ENCODE measurements at regions not wholly inside any gene's neighbourhood (a gene's known extent, or its start where the extent isn't known, plus 50 kb on each side); places are given as distances from the start of the nearest gene placed in this dataset.
"Not testable (repeated sequence)": the region's sequence is repeated elsewhere in the genome, so short reads cannot be mapped to it uniquely, and the experiment has no call there.

DNA sequence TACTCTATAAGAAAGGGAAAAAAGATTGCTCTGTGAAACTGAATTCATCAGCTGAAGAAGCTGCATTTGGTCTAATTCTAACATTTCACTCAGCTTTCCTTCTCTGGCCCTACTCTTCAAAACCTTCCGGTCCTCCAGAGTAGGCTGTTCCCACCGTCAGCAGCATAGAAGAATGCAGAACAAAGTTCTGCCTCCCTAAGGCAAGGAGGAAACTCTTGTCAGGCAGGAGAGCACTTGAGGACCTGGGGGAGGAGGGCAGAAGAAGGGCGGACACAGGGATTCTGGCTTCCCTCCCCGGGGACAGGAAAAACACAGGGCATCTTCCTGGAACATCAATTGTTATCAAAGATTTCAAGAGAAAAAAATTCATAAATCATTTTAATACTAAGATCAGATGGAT, 69.2 kb upstream of the SHB start:
- H3K4me1 Mint-ChIP-seq, result no peaks in the 10 kb centered on the region
- H3K9me3 Mint-ChIP-seq, result no peaks in the 10 kb centered on the region
- peaks cover 64% of the 10 kb centered on the region for H3K27me3 Mint-ChIP-seq
- no peak overlapping the region for H3K27ac Mint-ChIP-seq
- DNase-seq, result no peak
- H3K36me3 Mint-ChIP-seq, result no peaks in the 10 kb centered on the region
- CTCF ChIA-PET, result no interaction called here
- H3K4me3 Mint-ChIP-seq, result no peak overlapping the region

DNA sequence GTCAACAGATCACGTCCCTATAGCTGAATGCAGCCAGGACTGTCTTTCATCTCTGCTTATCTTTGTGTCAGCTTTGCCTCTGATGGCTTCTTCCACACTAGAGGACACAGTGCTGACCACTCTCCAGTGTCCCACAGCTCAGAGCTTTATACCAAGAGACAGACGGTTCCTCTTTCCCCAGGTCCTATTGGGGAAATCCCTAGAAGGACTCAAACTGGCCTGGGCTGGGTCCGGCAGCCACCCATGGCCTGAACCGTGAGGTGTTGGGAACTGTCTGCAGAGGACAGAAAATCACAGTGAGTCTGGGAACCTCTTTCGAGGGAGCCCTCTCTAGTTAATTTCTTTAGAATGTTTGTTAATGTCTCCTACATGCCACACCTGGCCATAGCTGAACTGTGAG, 68.3 kb upstream of the SHB start:
- Mint-ChIP-seq H3K27me3 (peaks cover 60% of the 10 kb centered on the region), H3K36me3 (no peaks in the 10 kb centered on the region), H3K9me3 (no peaks in the 10 kb centered on the region), H3K4me1 (no peaks in the 10 kb centered on the region), H3K27ac (no peak overlapping the region), H3K4me3 (no peak overlapping the region)
- no peak for DNase-seq
- CTCF ChIA-PET, result no interaction called here

DNA sequence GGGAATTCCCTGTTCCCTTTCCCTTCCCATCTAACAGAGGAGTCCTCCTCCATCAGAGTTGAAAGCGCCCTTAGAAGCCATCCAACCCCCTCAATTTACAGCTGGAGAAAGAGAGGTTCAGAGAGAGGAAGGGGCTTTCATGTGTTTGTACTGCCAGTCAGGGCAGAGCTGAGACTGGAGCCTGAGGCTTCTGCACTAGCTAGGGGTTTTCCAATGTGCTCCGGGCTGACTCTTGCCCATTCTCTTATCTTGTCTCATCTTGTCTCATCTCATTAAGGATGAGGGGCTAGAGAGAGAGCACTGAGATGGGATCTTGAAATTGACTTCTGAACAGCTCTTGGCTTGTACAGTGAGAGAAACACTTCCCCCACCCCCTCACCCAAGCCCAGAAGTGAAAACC, 67.4 kb upstream of the SHB start:
- no peak for DNase-seq
- H3K36me3 Mint-ChIP-seq, result no peaks in the 10 kb centered on the region
- H3K9me3 Mint-ChIP-seq, result no peaks in the 10 kb centered on the region
- H3K4me3 Mint-ChIP-seq, result no peak overlapping the region
- no peaks in the 10 kb centered on the region for H3K4me1 Mint-ChIP-seq
- no peak overlapping the region for H3K27ac Mint-ChIP-seq
- CTCF ChIA-PET, result no interaction called here
- peaks cover 51% of the 10 kb centered on the region for H3K27me3 Mint-ChIP-seq

DNA sequence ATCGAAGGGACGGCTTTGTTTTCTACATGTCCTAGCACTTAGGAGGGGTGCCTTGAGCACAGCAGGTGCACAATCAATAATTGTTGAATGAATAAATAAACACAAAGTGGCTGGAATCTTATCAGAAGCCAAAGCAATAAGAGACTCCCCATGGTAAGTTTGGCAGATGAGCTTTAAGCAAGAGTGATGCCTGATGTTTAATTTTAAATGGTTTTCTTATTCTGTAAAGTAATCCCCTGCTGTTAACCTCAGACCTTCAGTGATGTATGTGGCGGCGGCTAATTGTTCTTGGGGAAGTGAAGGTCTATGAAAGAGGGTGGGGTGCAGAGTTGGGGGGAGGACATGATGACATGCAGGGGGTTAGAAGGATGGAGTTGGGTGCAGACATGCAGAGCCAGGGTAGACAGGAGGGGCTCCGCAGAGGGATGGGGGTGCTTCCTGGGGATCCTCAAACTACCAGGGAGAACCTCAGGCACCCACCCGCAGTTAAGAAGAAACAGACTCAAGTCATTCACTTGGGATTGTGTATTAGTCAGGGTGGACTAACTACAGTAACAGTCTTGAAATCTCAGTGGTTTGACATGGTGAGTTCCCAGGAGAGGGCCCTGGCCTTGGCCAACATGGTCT, 65.7 kb upstream of the SHB start:
- no peak for DNase-seq
- no peaks in the 10 kb centered on the region for H3K36me3 Mint-ChIP-seq
- no peak overlapping the region for H3K4me3 Mint-ChIP-seq
- no peaks in the 10 kb centered on the region for H3K9me3 Mint-ChIP-seq
- H3K4me1 Mint-ChIP-seq, result no peaks in the 10 kb centered on the region
- CTCF ChIA-PET, result interaction anchor here (0.9 kb wide), 1 partner anchor 221 kb away, joined by 6 read pairs; no protein-coding TSS in a partner anchor
- H3K27ac Mint-ChIP-seq, result no peak overlapping the region
- H3K27me3 Mint-ChIP-seq, result peaks cover 36% of the 10 kb centered on the region

DNA sequence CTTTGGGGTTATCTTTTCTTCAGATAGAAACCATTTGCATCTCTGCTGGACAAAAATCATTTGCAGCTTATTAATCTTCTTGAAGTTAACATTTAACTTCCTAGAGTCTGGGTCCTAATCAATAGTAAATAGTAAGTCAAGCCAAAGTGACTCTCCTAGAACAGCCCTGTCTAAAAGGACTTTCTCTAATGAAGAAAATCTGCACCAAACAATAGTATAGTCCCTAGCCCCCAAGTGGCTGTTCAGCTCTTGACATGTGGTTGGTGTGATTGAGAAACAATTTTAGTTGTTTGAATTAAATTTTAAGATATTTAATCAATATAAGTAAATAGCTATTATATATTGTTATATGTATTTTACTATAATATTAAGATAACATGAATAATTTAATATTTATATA, 64.6 kb upstream of the SHB start:
- no peak for DNase-seq
- Mint-ChIP-seq H3K9me3 (no peaks in the 10 kb centered on the region), H3K27ac (no peak overlapping the region), H3K27me3 (peaks cover 27% of the 10 kb centered on the region), H3K4me1 (no peaks in the 10 kb centered on the region), H3K36me3 (no peaks in the 10 kb centered on the region), H3K4me3 (no peak overlapping the region)
- CTCF ChIA-PET, result interaction anchor here (0.9 kb wide), 1 partner anchor 220 kb away, joined by 6 read pairs; no protein-coding TSS in a partner anchor

DNA sequence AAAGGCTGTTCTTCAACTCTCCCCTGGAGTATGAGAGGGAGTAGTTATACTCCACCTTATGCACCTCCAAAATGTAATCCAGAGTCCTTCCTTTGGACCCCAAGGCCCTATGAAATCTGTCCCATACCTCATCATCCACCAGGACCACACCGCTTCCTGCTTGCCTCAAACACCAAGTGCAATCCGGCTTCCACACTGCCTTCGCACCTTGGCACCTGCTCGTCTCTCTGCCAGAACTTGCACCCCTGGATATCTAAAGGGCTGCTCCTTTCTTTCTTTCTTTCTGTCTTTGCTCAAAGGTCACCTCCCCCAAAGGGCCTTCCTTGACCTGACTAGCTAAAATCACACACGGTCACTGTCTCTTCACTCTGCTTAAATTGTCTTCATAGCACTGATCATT, 63.9 kb upstream of the SHB start:
- Mint-ChIP-seq H3K27ac (no peak overlapping the region), H3K4me3 (no peak overlapping the region), H3K36me3 (no peaks in the 10 kb centered on the region), H3K4me1 (no peaks in the 10 kb centered on the region), H3K27me3 (peaks cover 25% of the 10 kb centered on the region), H3K9me3 (no peaks in the 10 kb centered on the region)
- CTCF ChIA-PET, result no interaction called here
- no peak for DNase-seq

DNA sequence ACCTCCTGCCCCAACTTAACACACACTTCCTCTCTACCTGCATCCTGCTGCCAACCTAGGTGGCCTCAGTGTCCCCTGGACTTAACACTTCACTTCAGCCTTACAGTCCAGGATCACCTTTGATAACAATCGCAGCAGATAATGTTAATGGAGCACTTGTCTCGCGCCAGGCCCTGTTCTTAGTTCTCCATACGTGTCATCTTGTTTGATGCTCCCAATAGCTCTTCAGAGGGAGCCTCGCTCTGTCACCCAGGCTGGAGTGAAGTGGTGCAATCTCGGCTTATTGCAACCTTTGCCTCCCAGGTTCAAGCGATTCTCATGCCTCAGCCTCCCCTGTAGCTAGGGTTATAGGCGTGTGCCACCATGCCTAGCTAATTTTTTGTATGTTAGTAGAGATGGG, 62.7 kb upstream of the SHB start:
- Mint-ChIP-seq H3K4me1 (no peaks in the 10 kb centered on the region), H3K4me3 (no peak overlapping the region), H3K27ac (no peak overlapping the region), H3K36me3 (no peaks in the 10 kb centered on the region), H3K27me3 (peaks cover 21% of the 10 kb centered on the region), H3K9me3 (no peaks in the 10 kb centered on the region)
- CTCF ChIA-PET, result interaction anchor here (1.1 kb wide), 1 partner anchor 9 kb away, joined by 3 read pairs; no protein-coding TSS in a partner anchor
- no peak for DNase-seq

DNA sequence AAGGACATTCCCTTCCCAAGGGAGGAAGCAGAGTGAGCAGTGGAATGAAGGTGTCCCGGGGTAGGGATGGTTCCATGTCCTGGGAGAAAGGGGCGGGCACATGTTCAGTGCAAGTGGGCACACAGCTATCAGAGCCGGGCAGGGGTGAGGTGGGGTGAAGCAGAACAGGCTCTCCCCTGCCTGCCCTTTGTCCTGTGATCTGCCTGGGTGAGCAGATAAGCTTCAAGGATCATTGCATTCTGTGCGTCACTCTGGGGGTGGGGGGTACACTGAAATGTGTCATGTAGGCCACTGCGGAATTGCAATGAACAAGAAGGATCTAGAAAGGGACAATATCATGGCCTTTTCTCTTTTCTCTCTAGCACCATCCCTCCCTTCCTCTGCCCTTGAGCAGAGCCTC, 61.7 kb upstream of the SHB start:
- CTCF ChIA-PET, result interaction anchor here (1.1 kb wide), 1 partner anchor 10 kb away, joined by 3 read pairs; no protein-coding TSS in a partner anchor
- DNase-seq, result no peak
- H3K4me3 Mint-ChIP-seq, result no peak overlapping the region
- H3K27ac Mint-ChIP-seq, result no peak overlapping the region
- H3K9me3 Mint-ChIP-seq, result no peaks in the 10 kb centered on the region
- peaks cover 16% of the 10 kb centered on the region for H3K27me3 Mint-ChIP-seq
- H3K36me3 Mint-ChIP-seq, result no peaks in the 10 kb centered on the region
- no peaks in the 10 kb centered on the region for H3K4me1 Mint-ChIP-seq

DNA sequence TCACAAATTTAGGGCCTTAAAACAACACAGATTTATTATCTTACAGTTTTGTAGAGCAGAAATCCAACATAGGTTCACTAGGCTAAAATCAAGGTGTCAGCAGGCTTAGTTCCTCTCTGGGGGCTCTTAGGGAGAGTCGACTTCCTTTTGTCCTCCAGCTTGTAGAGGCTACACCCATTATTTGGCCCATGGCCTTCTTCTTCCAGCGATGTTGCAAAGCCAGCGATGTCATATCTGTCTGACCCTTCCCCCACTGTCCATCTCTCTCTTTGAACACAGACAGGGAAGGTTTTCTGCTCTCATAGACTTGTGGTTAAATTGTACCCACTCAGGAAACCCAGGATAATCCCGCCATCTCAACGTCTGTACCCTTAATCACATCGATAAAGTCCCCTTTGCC, 60.3 kb upstream of the SHB start:
- Mint-ChIP-seq H3K4me1 (no peaks in the 10 kb centered on the region), H3K27ac (no peak overlapping the region), H3K4me3 (no peak overlapping the region), H3K27me3 (peaks cover 18% of the 10 kb centered on the region), H3K9me3 (no peaks in the 10 kb centered on the region), H3K36me3 (no peaks in the 10 kb centered on the region)
- CTCF ChIA-PET, result no interaction called here
- DNase-seq, result no peak

DNA sequence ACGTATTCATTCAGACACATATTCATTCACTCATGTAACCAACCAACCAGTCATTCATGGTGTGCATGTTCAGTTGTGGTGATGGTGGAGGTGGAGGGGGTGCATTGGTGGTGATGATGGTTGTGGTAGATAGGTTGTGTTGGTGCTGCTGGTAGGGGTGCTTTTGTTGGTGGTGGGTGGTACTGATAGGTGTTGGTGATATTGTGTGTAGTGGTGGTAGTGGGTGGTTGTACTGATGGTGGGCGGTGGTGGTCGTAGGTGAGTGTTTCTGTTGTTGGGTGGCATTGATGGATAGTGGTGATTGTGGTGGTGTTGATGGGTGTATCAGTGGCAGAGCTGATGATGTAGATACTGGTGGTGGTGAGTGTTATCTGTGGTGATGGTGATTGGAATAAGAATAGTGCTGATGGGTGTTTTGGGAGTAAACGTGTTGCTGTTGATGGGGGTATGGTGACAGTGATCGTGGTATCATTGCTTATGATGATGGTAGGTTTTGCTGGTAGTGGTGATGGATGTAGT, 59.8 kb upstream of the SHB start:
- H3K4me3 Mint-ChIP-seq, result no peak overlapping the region
- H3K4me1 Mint-ChIP-seq, result no peaks in the 10 kb centered on the region
- peaks cover 20% of the 10 kb centered on the region for H3K27me3 Mint-ChIP-seq
- no peak overlapping the region for H3K27ac Mint-ChIP-seq
- CTCF ChIA-PET, result interaction anchor here (1.1 kb wide), 1 partner anchor 41 kb away, joined by 3 read pairs; no protein-coding TSS in a partner anchor
- H3K9me3 Mint-ChIP-seq, result no peaks in the 10 kb centered on the region
- DNase-seq, result no peak
- H3K36me3 Mint-ChIP-seq, result no peaks in the 10 kb centered on the region

DNA sequence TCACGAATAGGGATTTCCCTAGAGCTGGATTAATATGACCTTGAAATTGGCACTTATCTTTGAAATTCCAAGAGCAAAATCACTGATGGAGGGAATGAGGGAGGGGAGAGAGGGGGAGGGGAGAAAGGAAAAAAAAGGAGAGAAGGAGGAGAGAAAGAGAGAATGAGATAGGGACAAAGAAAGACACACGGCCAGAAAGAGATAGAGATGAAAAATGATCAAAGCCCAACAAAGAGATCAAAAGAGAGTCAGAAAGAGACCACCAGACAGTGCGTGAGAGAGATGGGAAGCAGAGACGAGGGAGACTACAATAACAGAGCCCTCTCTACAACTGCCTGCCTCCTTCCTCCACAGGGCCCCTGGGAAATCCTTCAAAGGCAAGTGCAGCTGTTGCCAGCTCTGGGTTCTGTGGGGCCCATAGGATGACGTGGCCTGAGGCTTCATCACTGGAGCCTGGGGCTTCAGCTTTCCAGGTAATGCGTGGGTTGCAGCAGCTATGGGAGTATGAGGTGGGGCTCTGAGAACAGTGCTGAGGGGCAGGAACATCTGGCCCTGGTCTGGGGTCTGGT, 58.3 kb upstream of the SHB start:
- Mint-ChIP-seq H3K27me3 (peaks cover 20% of the 10 kb centered on the region), H3K36me3 (no peaks in the 10 kb centered on the region), H3K4me1 (no peaks in the 10 kb centered on the region), H3K27ac (no peak overlapping the region), H3K9me3 (no peaks in the 10 kb centered on the region), H3K4me3 (no peak overlapping the region)
- DNase-seq, result no peak
- CTCF ChIA-PET, result interaction anchor here (1.1 kb wide), 1 partner anchor 39 kb away, joined by 3 read pairs; no protein-coding TSS in a partner anchor

DNA sequence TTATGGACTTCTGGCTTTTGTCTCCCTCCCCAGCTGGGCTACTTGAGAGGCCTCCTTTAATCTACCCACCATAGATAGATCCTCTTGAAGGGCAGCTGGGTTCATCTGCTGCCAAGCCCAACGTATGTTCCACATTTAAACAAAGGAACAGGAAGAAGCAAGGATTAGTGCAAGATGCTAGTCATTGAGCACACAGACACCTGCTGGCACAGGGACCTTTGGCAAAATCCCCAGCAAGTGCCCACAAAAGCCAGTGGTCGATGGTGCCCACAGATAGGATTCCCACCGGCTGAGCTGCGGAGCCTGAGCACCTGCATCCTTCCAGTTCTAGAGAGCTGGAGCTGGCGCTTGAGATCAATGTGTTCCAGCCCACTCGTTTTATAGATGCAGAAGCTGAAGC, 57.7 kb upstream of the SHB start:
- no peak for DNase-seq
- H3K27ac Mint-ChIP-seq, result no peak overlapping the region
- no peaks in the 10 kb centered on the region for H3K9me3 Mint-ChIP-seq
- H3K4me3 Mint-ChIP-seq, result no peak overlapping the region
- CTCF ChIA-PET, result no interaction called here
- H3K27me3 Mint-ChIP-seq, result peaks cover 20% of the 10 kb centered on the region
- H3K36me3 Mint-ChIP-seq, result no peaks in the 10 kb centered on the region
- H3K4me1 Mint-ChIP-seq, result no peaks in the 10 kb centered on the region

DNA sequence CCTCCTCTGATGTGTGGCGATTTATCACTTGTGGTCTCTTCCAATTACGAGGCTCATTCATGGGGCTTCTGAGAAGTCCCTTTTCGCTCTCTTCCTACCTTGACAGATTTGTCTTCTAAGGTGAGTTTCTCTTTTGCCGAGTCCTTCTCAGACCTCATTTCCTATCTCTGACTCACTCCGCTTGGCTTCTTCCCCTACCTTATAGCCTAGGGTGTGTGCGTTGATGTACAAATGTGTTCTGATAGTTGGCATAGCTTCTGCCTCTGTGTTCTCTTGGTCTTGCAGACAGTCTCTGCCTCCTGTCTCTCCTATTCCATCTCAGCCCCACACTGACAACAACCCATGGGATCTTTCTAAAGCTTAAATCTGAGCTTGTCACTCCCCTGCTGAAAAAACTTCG, 56.9 kb upstream of the SHB start:
- no peak for DNase-seq
- H3K9me3 Mint-ChIP-seq, result no peaks in the 10 kb centered on the region
- peaks cover 26% of the 10 kb centered on the region for H3K27me3 Mint-ChIP-seq
- CTCF ChIA-PET, result interaction anchor here (1.4 kb wide), 1 partner anchor 34 kb away, joined by 5 read pairs; no protein-coding TSS in a partner anchor
- no peaks in the 10 kb centered on the region for H3K36me3 Mint-ChIP-seq
- H3K27ac Mint-ChIP-seq, result no peak overlapping the region
- no peak overlapping the region for H3K4me3 Mint-ChIP-seq
- H3K4me1 Mint-ChIP-seq, result no peaks in the 10 kb centered on the region

DNA sequence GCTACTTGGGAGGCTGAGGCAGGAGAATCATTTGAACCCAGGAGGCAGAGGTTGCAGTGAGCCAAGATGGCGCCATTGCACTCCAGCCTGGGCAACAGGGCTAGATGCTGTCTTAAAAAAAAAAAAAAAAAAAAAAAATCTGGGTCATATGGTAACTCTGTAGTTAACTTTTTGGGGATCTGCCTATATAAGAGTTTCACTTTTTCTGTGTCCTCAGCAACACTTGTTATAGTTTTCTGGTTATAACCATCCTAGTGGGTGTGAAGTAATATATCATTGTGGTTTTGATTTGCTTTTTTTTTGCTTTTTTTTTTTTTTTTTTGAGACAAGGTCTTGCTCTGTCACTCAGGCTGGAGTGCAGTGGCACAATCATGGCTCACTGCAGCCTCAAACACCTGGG, 54.3 kb upstream of the SHB start:
- H3K36me3 Mint-ChIP-seq, H3K4me3 Mint-ChIP-seq, DNase-seq, CTCF ChIA-PET, H3K9me3 Mint-ChIP-seq, H3K27ac Mint-ChIP-seq, H3K4me1 Mint-ChIP-seq: not testable (repeated sequence)
- peaks cover 35% of the 10 kb centered on the region for H3K27me3 Mint-ChIP-seq

DNA sequence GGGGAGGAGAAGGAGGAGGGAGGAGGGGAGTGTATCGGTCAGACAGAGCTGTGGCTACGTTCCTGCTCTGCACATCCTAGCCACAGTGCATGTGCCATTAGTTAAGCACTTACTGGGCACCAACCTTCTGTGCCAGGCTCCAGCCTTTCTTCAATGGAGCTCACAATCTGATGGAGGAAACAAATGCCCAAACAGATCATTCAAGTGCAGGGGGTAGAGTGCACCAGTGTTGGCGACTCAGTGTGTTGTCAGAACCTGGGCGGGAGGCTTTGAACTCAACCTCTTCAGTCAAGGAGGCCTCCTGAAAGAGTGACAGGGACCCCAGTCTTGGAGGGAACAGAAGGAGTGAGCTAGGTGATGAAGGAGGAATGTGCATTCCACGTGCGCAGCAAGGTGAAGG, 51.9 kb upstream of the SHB start:
- H3K27me3 Mint-ChIP-seq, result peaks cover 23% of the 10 kb centered on the region
- DNase-seq, result no peak
- H3K27ac Mint-ChIP-seq, result no peak overlapping the region
- no peaks in the 10 kb centered on the region for H3K9me3 Mint-ChIP-seq
- CTCF ChIA-PET, result no interaction called here
- H3K36me3 Mint-ChIP-seq, result no peaks in the 10 kb centered on the region
- no peak overlapping the region for H3K4me3 Mint-ChIP-seq
- H3K4me1 Mint-ChIP-seq, result no peaks in the 10 kb centered on the region
